ENCODE measurements at regions not wholly inside any gene's neighbourhood (a gene's known extent, or its start where the extent isn't known, plus 50 kb on each side); places are given as distances from the start of the nearest gene placed in this dataset.
A peak's percentile ranks its signal among the peaks of the same experiment; 100 is the strongest.

- DNase-seq: no peak
Measured at GRCh38 chr5:33223563-33224284, 217.0 kb upstream of the TARS1 start.

DNA sequence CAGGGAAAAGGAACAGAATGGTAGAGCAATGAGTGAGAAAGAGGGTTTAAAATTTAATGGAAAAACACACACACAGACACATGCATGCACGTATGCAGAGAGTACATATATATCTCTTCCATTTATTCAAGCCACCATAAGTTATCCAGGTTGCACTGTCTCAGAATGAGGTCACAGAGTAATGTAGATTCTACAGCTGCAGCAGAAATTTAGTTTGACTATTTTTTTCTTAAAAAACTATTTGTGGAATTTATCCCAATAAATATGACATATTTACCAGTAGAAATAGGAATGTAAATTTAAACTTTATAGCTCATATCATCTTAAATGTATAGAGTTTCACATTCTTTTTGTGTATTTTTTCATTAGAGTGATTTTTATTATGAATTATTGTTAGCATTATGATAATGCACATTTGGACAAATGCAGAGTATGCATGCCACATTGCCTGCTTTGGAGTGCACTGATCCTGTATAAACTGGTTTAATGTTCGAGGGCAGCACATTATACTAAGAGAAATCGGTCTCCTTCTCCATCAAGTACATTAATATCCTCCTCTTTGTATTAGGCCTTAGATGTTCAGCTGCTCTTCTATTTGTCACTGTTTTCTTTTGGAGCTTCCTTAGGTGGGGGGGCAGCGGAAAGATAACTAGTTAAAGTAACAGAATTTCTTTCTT is 216.3 kb upstream of the TARS1 start:
- DNase-seq: no peak

DNA sequence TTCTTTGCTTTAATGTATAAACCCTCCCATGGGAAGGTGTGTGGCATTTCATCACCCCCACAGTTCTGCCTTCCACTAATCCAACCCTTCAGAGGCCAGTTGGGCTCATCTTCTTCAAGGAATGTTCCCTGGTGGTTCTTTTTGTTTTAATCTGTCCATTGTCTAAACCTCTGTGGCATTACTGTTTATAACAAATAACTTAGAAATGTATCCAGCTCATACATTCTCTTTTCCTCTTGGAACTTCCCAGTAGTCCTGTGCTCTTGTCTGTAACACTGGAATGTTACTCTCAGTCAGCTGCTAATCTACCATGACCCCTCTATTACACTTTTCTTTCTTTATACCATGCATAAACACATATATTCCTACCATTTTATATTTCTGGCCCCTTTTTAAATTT is 213.5 kb upstream of the TARS1 start:
- DNase-seq: no peak

- DNase-seq: peak in 1 of 2 experiments; percentile 48
Measured at GRCh38 chr5:33227746-33228145, 213.0 kb upstream of the TARS1 start.

DNA sequence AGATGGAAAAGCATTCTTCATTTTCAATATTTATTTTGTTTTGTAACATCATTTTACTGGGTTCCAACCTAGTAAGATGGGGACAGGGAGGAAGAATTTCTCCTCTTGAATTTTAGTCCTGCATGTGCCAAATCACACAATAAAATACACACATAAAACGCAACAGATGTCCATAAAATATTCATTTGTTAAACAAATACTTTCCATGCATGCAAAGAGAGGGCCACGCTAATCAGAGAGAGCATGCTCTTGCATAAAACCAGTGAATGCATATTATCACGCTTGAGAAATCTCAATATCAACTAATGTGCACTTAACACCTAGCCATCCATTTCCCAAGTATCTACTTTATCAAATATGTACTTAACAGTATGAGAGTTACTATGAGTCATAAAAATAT is 212.6 kb upstream of the TARS1 start:
- DNase-seq: peak; percentile 67 to 69

- no peak for DNase-seq
Measured at GRCh38 chr5:33229216-33229615, 211.5 kb upstream of the TARS1 start.

DNA sequence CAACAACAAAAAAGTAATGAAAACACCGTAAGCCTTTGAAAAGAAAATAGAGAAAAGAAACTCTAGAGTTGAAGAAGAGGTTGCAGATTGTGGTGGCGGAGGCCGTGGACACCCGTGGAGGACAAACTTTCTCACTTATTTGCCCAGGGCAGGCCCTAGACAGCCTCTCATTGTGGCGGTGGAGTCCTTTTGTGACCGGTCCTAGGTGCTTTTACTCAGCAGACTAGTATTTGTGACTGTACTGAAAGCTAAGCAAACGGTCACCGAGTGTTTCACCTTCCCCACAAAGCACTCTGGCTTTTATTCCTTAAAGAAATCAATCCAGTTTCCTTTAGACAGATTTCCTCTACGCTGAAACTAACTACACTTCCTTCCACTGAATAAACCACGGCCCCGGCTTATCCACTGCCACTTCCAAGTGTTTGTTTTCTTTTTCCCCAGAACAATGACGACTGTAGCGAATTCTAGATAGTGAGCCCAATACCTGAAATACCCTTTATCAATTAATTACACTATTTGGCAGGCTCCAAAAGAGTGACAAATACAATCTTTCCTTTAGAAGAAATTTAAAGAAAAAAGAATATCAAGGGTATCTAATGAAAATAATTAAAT is 210.2 kb upstream of the TARS1 start:
- no peak for DNase-seq

GRCh38 chr5:33231214-33231710 is 209.5 kb upstream of the TARS1 start:
- no peak for DNase-seq

DNA sequence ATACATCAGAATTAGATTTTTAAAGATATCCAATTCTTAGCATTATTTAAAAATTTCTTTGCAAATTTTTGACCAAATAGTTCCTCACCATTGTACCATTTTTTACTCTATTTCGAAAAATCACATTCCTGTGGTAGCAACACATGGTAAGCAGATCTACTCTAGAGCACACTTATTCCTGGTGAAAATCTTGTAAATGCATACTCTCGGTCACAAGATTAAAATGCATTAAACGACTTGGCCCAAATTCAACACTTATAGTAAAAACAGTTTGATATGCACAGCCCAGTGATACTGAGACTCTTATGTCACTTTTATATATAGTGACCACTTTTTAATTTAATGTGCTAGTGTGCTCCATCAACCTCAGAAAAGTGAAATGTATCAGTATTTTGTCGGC is 208.8 kb upstream of the TARS1 start:
- DNase-seq: no peak

- no peak for DNase-seq
Measured at GRCh38 chr5:33232731-33233505, 207.8 kb upstream of the TARS1 start.

DNA sequence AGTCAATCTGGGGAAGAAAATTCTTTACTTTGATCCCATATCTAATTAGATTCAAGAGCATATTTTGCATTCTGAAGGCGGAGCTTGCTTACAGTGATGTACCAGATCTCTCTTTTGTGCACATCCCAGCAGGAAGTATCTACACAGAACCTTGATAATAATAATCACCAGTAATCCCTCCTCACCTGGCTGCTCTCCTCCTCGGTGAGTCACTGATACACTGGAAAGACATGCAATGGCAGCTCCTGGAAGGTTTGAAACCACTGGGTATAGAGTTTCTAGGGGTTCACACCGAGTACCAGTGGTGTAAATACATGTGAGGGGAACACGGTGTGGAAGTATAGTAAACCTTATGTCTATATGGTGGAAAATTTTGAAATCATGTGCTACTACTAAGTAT is 205.5 kb upstream of the TARS1 start:
- no peak for DNase-seq

- DNase-seq: no peak
Measured at GRCh38 chr5:33235824-33236223, 204.9 kb upstream of the TARS1 start.

DNA sequence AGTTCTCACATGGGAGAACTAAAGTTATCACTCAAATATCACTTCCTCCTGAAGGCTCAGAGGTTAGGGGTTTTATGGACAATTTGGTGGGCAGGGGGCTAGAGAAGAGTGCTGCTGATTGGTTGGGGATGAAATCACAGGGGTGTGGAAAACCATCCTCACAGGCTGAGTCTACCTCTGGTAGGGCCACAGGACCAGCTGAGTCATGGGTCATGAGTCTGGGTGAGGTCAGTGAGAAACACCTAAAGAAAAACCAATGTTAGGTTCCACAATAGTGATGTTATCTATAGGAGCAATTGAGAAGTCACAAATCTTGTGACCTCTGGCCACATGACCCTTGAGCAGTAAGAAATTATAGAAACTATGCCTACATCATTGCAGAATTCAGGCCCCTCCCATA is 203.3 kb upstream of the TARS1 start:
- no peak for DNase-seq

DNA sequence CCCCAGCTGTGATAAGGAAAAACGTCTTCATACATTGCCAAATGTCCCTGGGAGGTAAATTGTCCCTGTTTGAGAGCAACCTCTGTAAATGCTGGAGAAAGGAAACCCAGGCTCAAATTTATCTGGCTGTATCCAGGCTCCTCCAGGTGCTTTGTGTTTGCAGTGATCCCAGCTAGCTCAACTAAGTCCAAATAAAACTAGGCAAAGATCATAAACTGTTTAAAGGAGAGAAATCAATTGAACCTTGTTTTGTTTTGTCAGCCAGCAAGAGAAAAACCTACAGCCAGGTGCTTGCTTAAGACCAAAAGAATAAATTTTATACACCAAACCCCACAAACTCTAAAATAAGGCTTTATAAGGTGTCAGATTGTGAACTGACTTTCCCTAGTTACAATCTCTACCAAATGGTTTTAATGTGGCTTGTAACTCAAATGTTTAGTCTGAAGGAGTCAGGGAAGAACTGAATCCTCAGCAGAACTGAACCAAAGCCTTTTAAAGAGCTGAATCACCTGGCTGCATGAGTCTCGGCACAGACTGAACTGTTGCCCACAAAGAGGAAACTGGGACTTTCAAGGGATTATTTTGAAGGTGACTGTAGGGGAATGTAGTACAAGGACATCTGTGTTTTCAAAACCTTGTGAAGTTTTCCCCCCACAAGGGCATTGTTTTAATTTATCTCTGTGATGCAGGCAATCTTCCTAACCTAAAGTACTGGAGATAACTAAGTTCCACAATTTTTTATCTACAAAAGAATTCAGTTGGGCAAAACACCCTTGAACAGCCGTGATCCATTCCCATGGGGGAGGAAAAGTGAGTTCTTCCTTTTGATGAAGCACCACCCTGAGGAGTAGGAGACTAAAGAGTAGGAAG is 201.7 kb upstream of the TARS1 start:
- no peak for DNase-seq

GRCh38 chr5:33240558-33240957 is 200.2 kb upstream of the TARS1 start:
- DNase-seq: no peak

GRCh38 chr5:33241802-33242201 is 199.0 kb upstream of the TARS1 start:
- no peak for DNase-seq

- no peak for DNase-seq
Measured at GRCh38 chr5:33242277-33242676, 198.5 kb upstream of the TARS1 start.

DNA sequence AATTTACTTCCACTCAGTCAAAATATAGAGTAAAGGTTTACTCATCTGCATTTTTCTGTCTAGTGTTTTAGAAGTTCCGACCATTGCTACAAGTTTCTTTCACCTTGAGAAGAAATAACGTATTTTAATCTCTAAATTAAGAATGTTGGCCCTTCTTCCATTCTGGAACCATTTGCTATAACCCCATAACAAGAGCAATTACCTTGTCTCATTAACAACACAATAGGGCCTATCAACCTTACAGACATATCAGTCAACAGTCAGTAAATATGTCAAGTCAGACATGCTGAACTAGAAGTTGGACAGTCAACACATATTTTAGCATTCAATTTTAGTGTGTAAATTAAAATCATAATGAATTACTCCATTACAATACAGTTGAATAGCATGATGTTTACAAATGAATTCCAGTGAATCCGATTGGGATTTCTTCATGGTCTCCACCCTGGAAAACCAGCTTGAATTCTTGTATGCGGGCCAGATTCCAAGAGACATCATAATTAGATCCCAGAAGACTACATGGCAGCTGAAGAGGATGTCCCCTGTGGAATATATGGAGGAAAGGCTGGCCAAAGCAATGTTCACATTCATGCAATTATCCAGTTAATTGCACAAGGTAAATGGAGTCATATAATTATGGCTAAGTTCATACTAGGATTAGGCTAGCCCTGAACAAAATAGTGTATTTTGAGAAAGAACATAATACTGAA is 196.2 kb upstream of the TARS1 start:
- DNase-seq: no peak

DNA sequence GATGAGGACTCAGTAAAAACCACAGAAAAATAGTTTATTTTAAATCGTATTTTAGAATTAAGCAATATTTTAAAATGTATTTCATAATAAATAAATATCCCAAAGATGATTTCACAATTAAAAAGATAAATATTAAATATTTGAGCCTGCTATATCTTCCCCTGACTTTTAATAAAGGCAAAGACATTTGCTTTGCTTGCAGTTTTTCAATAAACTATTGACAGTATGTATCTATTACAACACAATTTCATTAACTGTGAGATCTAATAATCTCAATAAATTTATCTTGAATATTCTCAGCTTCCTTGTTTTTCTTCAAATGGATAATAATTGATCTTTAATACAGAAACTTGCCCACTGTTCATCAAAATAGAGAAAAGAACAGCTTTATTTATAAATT is 186.2 kb upstream of the TARS1 start:
- no peak for DNase-seq

DNA sequence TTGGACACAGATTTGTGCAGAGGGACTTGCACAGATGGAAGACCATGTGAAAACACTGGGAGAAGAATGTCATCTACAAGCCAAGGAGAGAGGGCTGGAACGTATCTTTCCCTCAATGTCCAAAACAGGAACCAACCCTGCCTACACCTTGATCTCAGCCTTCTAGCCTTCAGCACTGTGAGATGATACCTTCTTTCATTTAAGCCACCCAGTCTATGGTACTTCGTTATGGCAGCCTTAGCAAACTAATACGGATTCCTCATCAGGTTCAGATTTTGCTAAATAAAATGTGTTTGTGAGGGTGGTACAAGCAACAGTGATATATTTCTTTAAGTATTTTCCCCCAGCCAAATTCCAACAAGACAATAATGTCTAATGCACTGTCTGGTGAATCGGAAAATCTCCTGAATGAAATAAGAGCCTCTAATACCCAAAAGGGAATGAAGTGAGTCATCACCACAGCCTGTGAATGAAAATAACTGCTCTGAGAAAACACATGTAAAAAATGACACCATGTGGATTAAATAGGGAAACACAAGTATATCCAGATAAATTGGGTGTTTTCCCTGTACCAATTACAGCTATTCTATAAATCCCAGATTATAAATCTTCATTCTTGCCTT is 182.8 kb upstream of the TARS1 start:
- no peak for DNase-seq

DNA sequence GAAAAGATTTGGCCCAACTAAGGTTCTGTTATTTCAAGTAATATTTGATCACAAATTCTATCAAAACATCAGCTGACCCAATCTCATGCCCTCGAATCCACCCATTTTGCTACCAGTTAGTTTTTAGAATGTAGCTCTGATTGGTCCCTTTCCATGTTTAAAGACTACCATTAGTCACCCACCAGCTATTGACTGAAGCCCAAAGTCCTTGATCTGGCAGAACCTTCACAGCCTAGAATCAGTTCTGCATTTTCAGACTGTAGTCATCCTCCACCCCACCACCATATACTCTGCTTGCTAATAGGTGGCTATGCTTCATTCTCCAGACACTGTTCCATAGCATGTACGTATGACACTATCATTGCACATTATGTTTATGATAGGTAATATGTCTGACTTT is 182.2 kb upstream of the TARS1 start:
- DNase-seq: no peak

All from NCI-H526 (cell line).